ENCODE measurements at regions not wholly inside any gene's neighbourhood (a gene's known extent, or its start where the extent isn't known, plus 50 kb on each side); places are given as distances from the start of the nearest gene placed in this dataset.

- no peak for ATAC-seq
- no peak for TF ChIP-seq CTCF (IDR thresholded peaks at IDR 0.05)
- intact Hi-C loops (cut with DNase I): no loop called here
These were observed 171.3 kb downstream of the SNCA start for GRCh38 chr4:89665662-89666061.

GRCh38 chr4:89664521-89664920 lies 172.4 kb downstream of the SNCA start:
- Histone ChIP-seq H3K4me3 (no peak overlapping the region), H3K27me3 (ENCODE audit: low read depth) (no peaks in the 10 kb centered on the region), H3K36me3 (no peaks in the 10 kb centered on the region), H3K9me3 (no peaks in the 10 kb centered on the region), H3K27ac (no peak overlapping the region), H3K4me1 (no peaks in the 10 kb centered on the region)
- no peak for TF ChIP-seq CTCF (IDR thresholded peaks at IDR 0.05)
- intact Hi-C loops (cut with DNase I): no loop called here
- ATAC-seq: no peak
- DNase-seq: no peak

More at GRCh38 chr4:89665662-89666061, 171.3 kb downstream of the SNCA start:
- no peak for DNase-seq
- Histone ChIP-seq H3K36me3 (no peaks in the 10 kb centered on the region), H3K4me1 (no peaks in the 10 kb centered on the region), H3K27me3 (ENCODE audit: low read depth) (no peaks in the 10 kb centered on the region), H3K9me3 (no peaks in the 10 kb centered on the region), H3K4me3 (no peak overlapping the region), H3K27ac (no peak overlapping the region)

- H3K27ac ChIP-seq: no peak overlapping the region
- intact Hi-C loops (cut with DNase I): no loop called here
- H3K4me3 ChIP-seq: no peak overlapping the region
- ATAC-seq: no peak
- no peaks in the 10 kb centered on the region for H3K36me3 ChIP-seq
- H3K4me1 ChIP-seq: no peaks in the 10 kb centered on the region
- no peaks in the 10 kb centered on the region for H3K27me3 ChIP-seq (ENCODE audit: low read depth)
- DNase-seq: no peak
- H3K9me3 ChIP-seq: no peaks in the 10 kb centered on the region
- no peak for TF ChIP-seq CTCF (IDR thresholded peaks at IDR 0.05)
These were observed 175.6 kb downstream of the SNCA start for GRCh38 chr4:89661173-89661899.

- DNase-seq: no peak
These were observed 176.4 kb downstream of the SNCA start for GRCh38 chr4:89660444-89661172.

GRCh38 chr4:89658701-89659024 lies 178.3 kb downstream of the SNCA start:
- Histone ChIP-seq H3K9me3 (no peaks in the 10 kb centered on the region), H3K27ac (no peak overlapping the region), H3K27me3 (ENCODE audit: low read depth) (no peaks in the 10 kb centered on the region), H3K4me1 (no peaks in the 10 kb centered on the region), H3K36me3 (no peaks in the 10 kb centered on the region), H3K4me3 (no peak overlapping the region)
- intact Hi-C loops (cut with DNase I): no loop called here
- no peak for ATAC-seq
- DNase-seq: no peak
- no peak for TF ChIP-seq CTCF (IDR thresholded peaks at IDR 0.05)

More at GRCh38 chr4:89660444-89661172, 176.4 kb downstream of the SNCA start:
- intact Hi-C loops (cut with DNase I): no loop called here
- no peaks in the 10 kb centered on the region for H3K27me3 ChIP-seq (ENCODE audit: low read depth)
- no peaks in the 10 kb centered on the region for H3K36me3 ChIP-seq
- TF ChIP-seq CTCF (IDR thresholded peaks at IDR 0.05): no peak
- H3K4me1 ChIP-seq: no peaks in the 10 kb centered on the region
- H3K9me3 ChIP-seq: no peaks in the 10 kb centered on the region
- ATAC-seq: no peak
- no peak overlapping the region for H3K4me3 ChIP-seq
- no peak overlapping the region for H3K27ac ChIP-seq
